Stimulated activated naive CD8-positive, alpha-beta T cell treated with anti-CD3 and anti-CD28 coated beads, Interleukin-15, amount 100 ng/mL, for 72 hours (primary cell): ENCODE measurements at regions not wholly inside any gene's neighbourhood (a gene's known extent, or its start where the extent isn't known, plus 50 kb on each side); places are given as distances from the start of the nearest gene placed in this dataset.
A peak's percentile ranks its signal among the peaks of the same experiment; 100 is the strongest.

Source experiments
- ATAC-seq: fragments of 150-1000 bp; cut with Tn5 transposase; 2 replicates; pipeline ENCODE4 v1.10.0; 2021; ENCODE audit warnings: mild to moderate bottlenecking, moderate library complexity
- DNase-seq, 2 donors: peaks; one replicate each; pipeline ENCODE4 v3.0.0; 2021 to 2022
- H3K27ac Mint-ChIP-seq, 2 donors: one replicate each; pipeline ENCODE4 v1.8.0; 2022; ENCODE audit warnings: mild to moderate bottlenecking in 2 of 2, mixed read lengths in 2 of 2, moderate library complexity in 2 of 2
- H3K27me3 Mint-ChIP-seq: one replicate; pipeline ENCODE4 v1.8.0; 2022; ENCODE audit warnings: mixed read lengths
- H3K4me1 Mint-ChIP-seq: one replicate; pipeline ENCODE4 v1.8.0; 2022; ENCODE audit warnings: mild to moderate bottlenecking, mixed read lengths
- H3K4me3 Mint-ChIP-seq, 2 donors: one replicate each; pipeline ENCODE4 v1.8.0; 2022; ENCODE audit warnings: mild to moderate bottlenecking in 2 of 2, mixed read lengths in 2 of 2, moderate library complexity in 1 of 2
- H3K9me3 Mint-ChIP-seq, 2 donors: one replicate each; pipeline ENCODE4 v1.8.0; 2022; ENCODE audit warnings: mixed read lengths in 2 of 2

- Mint-ChIP-seq H3K4me1 (no peaks in the 10 kb centered on the region), H3K4me3 (no peak overlapping the region), H3K9me3 (peaks cover 18 to 22% of the 10 kb centered on the region in 2 donors), H3K27me3 (no peaks in the 10 kb centered on the region), H3K27ac (no peak overlapping the region)
- no peak for ATAC-seq
- DNase-seq: no peak
Measured at GRCh38 chr18:56100090-56100722, 512.2 kb upstream of the TCF4 start.

- peaks cover 0 to 11% of the 10 kb centered on the region in 2 donors for H3K9me3 Mint-ChIP-seq
- H3K4me3 Mint-ChIP-seq: no peak overlapping the region
- no peak for DNase-seq
- no peaks in the 10 kb centered on the region for H3K27me3 Mint-ChIP-seq
- ATAC-seq: no peak
- no peak overlapping the region for H3K27ac Mint-ChIP-seq
- no peaks in the 10 kb centered on the region for H3K4me1 Mint-ChIP-seq
Measured at GRCh38 chr18:56097621-56098020, 509.6 kb upstream of the TCF4 start.

- Mint-ChIP-seq H3K4me1 (no peaks in the 10 kb centered on the region), H3K9me3 (peaks cover 0 to 11% of the 10 kb centered on the region in 2 donors)
- ATAC-seq: no peak
Measured at GRCh38 chr18:56096861-56097260, 508.9 kb upstream of the TCF4 start.

DNA sequence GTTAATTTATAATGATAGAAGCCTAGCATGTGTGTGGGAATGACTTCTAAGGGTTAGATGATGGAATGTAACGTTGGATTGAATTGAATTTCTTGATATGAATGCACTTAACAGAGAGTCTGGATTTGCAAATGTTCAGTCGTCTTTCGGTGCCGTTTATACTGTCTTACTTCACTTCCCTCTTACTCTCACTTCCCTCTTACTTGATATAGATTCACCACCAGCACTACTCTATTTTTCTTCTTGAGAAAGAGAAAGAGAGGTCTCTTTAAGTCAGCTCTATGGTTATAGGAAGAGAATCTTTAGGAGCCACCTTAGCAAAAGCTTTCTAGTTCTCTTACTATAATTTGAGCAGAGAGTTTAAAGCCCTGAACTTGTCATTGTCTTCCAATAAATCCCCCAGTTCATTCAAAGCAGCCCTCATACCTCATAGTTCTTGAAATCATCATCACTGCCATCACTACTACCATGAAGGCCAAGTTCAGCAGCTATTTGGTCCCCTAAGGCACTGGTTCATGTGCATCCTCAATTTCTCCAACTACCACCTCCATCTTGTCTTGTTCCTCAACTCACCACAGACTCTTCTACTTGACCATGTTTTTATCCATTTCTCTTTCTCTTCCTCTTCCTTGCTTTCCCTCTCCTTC lies 501.7 kb upstream of the TCF4 start:
- peaks cover 7 to 13% of the 10 kb centered on the region in 2 donors for H3K9me3 Mint-ChIP-seq
- no peaks in the 10 kb centered on the region for H3K4me1 Mint-ChIP-seq
- no peak overlapping the region for H3K4me3 Mint-ChIP-seq
- H3K27ac Mint-ChIP-seq: no peak overlapping the region
- H3K27me3 Mint-ChIP-seq: no peaks in the 10 kb centered on the region
- no peak for DNase-seq
- no peak for ATAC-seq

More at GRCh38 chr18:56096861-56097260, 508.9 kb upstream of the TCF4 start:
- no peak overlapping the region for H3K27ac Mint-ChIP-seq
- no peak for DNase-seq
- H3K27me3 Mint-ChIP-seq: no peaks in the 10 kb centered on the region
- no peak overlapping the region for H3K4me3 Mint-ChIP-seq

- H3K4me3 Mint-ChIP-seq: no peak overlapping the region
- no peaks in the 10 kb centered on the region for H3K27me3 Mint-ChIP-seq
- ATAC-seq: no peak
Measured at GRCh38 chr18:56086786-56087185, 498.8 kb upstream of the TCF4 start.

GRCh38 chr18:56086176-56086575 lies 498.2 kb upstream of the TCF4 start:
- ATAC-seq: no peak
- Mint-ChIP-seq H3K4me3 (no peak overlapping the region), H3K4me1 (no peaks in the 10 kb centered on the region), H3K27me3 (no peaks in the 10 kb centered on the region), H3K27ac (no peak overlapping the region), H3K9me3 (peaks cover 4 to 7% of the 10 kb centered on the region in 2 donors)
- no peak for DNase-seq

More at GRCh38 chr18:56086786-56087185, 498.8 kb upstream of the TCF4 start:
- no peaks in the 10 kb centered on the region for H3K4me1 Mint-ChIP-seq
- no peak for DNase-seq
- H3K27ac Mint-ChIP-seq: no peak overlapping the region
- H3K9me3 Mint-ChIP-seq: peaks cover 4 to 7% of the 10 kb centered on the region in 2 donors

GRCh38 chr18:56085551-56085950 lies 497.6 kb upstream of the TCF4 start:
- Mint-ChIP-seq H3K9me3 (peaks cover 4 to 7% of the 10 kb centered on the region in 2 donors), H3K27ac (no peak overlapping the region), H3K4me3 (no peak overlapping the region), H3K27me3 (peaks cover 6% of the 10 kb centered on the region), H3K4me1 (no peaks in the 10 kb centered on the region)
- ATAC-seq: no peak
- no peak for DNase-seq

DNA sequence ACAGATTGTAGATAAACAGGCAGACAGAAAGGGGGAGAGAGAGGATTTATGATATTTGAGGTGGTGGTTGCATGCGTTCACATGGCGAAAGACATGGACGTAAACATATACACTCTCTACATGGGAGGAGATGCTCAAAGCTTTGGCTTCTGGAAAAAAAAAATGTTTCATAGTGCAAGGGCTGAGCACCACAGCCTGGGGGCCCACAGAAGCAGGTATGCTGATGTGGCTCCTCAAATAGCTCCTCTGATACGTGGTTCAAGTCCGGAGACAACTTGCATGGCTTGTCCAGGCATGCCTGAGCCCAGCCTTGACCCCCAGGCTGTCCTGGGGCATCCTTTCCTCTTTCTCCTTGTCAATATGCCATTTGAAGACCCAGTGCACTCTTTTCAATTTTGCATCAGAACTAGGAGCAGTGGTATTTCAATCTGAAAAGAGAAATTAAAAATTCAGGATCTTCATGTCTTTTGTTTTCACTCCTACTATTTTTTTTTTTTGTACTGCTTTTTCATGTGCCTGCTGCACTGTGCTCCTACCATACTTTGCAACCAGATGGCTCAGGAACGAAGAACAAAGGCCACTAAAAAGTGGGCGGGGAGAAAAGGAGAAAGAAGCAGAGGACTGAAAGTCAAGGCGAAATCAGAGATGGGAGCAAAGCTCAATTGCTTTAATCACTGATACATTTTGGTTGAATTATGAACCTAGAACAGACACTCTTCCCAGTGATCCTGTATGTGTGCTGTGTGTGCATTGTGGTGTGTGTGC lies 495.7 kb upstream of the TCF4 start:
- no peak overlapping the region for H3K27ac Mint-ChIP-seq
- no peak for DNase-seq
- H3K4me1 Mint-ChIP-seq: no peaks in the 10 kb centered on the region
- H3K9me3 Mint-ChIP-seq: peaks cover 0 to 4% of the 10 kb centered on the region in 2 donors
- H3K4me3 Mint-ChIP-seq: no peak overlapping the region
- ATAC-seq: no peak
- H3K27me3 Mint-ChIP-seq: peaks cover 6% of the 10 kb centered on the region

GRCh38 chr18:56083097-56083521 lies 495.1 kb upstream of the TCF4 start:
- ATAC-seq: no peak
- Mint-ChIP-seq H3K4me3 (no peak overlapping the region), H3K4me1 (no peaks in the 10 kb centered on the region), H3K27me3 (peaks cover 6% of the 10 kb centered on the region), H3K27ac (peak overlapping the region in 1 of 2 donors; percentile 10), H3K9me3 (peaks cover 0 to 4% of the 10 kb centered on the region in 2 donors)
- DNase-seq: no peak

DNA sequence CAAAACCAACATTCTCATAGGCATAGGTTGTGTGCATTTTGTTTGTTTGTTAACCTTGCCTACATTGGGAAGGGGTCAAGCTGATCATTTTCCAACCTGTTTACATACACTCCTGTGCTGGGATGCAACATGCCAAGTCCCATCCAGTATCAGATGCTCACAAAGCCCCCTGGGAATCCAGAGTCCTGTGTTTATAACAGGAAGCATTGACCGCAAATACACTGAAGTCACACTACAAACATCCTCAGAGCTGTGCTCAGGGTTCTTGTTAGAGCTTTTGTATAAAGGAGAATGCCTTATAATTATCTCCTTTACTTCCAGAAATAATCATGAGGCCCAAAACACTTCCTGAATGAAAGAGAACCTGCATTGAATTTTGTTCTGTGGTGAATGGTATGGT lies 488.7 kb upstream of the TCF4 start:
- Mint-ChIP-seq H3K27me3 (peaks cover 6% of the 10 kb centered on the region), H3K4me1 (no peaks in the 10 kb centered on the region), H3K4me3 (no peak overlapping the region), H3K27ac (no peak overlapping the region), H3K9me3 (peaks cover 0 to 3% of the 10 kb centered on the region in 2 donors)
- no peak for ATAC-seq
- DNase-seq: no peak

DNA sequence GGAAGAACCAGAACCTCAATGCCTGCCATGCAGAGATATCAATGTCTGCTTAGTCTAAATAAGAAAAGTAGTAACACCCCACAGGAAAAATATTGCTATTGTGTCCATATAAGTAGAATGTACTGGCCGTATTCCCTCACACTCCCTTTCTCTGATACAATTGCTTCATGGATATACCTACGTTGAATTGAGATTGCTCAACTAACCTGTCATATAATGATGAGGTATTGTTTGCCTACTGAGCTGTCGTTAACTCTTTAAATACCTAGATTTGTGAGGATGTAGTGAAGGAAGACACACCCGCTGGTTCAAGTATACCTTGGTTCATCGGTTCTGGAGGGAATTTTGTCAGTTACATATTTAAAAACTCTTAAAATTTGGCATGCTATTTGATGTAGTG lies 480.7 kb upstream of the TCF4 start:
- Mint-ChIP-seq H3K9me3 (peaks cover 0 to 3% of the 10 kb centered on the region in 2 donors), H3K27ac (no peak overlapping the region), H3K27me3 (no peaks in the 10 kb centered on the region), H3K4me1 (no peaks in the 10 kb centered on the region), H3K4me3 (no peak overlapping the region)
- ATAC-seq (no peak), DNase-seq (no peak)

DNA sequence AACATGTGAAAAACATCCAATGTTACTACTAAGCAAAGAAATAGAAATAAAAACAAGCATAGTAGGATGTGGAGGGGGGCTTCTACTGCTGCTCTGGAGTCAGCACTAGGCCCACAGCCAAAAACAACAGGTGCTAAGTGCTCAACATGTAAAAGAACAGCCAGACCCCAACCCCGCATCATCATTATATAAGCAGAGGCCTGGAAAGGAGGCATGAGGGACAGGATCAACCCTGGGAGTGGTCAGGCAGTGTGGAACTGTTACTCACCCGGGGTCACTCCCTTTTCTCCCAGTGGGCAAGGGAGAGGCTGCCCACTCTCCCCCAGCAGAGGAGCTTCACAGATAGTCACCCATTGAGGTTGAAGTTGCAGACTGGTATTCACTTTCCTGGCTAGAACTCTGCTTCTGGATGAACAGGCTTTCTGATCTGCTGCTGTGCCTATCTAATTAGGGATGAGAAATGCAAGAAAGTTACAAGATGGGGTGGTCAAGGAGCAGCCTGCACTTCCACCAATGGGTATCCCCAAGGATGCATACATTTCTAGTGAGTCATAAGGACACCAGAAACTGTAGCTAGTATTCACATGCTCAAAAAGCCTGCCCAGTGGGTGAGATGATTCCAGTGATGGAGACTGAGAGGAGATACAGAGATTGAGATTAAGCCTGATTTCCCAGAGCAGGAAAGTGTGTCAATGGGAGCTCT lies 480.1 kb upstream of the TCF4 start:
- Mint-ChIP-seq H3K27me3 (no peaks in the 10 kb centered on the region), H3K4me3 (no peak overlapping the region), H3K27ac (no peak overlapping the region), H3K9me3 (peaks cover 0 to 3% of the 10 kb centered on the region in 2 donors), H3K4me1 (no peaks in the 10 kb centered on the region)
- no peak for DNase-seq
- ATAC-seq: no peak

DNA sequence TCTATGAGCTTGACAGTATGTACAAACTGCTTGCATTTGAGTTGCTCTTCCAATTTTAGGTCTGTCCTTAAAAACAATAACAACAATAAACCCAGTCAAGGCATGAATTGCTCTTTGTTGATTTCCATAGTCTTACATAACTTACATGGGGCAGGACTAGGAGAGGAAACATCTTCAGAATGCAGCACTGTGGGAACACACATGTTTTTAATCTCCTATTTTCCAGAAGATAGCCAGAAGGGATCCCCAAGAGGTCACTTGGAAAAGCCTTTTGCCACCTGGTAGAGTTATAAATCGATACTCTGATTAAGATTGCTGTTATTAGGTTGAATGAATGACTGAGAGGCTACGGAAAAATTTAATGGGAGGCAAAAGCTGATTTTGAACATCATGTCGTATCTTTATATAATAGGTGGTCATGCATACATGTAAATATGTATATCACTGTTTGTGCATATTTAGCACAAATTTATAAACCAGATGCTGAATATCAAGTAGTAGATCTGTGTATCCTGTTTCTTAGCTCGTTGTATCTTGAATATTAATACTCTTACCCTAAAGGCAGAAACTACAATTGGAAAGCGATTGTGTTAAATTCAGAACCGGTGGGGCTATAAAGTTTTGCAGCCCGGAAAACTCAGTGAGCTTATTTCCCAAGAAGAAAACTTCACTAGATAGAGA lies 479.4 kb upstream of the TCF4 start:
- H3K27ac Mint-ChIP-seq: no peak overlapping the region
- no peak for DNase-seq
- ATAC-seq: no peak
- H3K4me1 Mint-ChIP-seq: no peaks in the 10 kb centered on the region
- H3K9me3 Mint-ChIP-seq: peaks cover 1 to 3% of the 10 kb centered on the region in 2 donors
- no peak overlapping the region for H3K4me3 Mint-ChIP-seq
- H3K27me3 Mint-ChIP-seq: no peaks in the 10 kb centered on the region

DNA sequence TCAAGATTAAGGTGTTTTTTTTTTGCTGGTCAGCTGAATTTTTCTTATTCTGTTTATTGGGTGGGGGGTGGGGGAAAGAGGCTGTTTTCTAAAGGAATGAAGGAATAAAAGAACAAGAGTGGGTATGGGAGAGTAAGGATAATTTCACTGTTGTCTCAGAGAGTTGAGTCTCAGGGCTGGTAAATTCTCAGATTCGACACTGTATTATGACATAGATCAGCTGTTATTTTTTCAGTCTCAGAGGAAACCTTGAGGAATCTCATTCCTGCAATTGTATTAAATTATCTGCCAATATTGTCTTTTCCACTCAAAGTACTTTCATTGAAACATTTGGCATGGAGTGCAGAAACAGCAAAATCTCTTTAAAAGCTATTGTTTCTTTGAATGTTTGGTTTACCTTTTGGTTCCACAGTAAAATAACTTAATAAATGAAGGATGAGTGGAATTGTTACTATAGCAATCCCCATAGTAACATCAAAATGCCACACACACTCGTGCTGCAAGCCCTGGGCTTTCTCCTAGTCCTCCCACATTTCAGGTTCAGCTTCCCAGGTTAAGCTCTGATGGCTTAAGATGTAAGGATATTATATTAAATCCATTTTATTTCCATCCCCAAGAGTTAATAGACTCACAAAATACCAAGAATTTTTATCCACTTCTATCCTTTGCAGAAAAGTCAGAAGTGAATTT lies 478.7 kb upstream of the TCF4 start:
- Mint-ChIP-seq H3K9me3 (peaks cover 0 to 8% of the 10 kb centered on the region in 2 donors), H3K4me1 (no peaks in the 10 kb centered on the region), H3K27me3 (no peaks in the 10 kb centered on the region), H3K27ac (no peak overlapping the region), H3K4me3 (no peak overlapping the region)
- ATAC-seq (no peak), DNase-seq (no peak)

DNA sequence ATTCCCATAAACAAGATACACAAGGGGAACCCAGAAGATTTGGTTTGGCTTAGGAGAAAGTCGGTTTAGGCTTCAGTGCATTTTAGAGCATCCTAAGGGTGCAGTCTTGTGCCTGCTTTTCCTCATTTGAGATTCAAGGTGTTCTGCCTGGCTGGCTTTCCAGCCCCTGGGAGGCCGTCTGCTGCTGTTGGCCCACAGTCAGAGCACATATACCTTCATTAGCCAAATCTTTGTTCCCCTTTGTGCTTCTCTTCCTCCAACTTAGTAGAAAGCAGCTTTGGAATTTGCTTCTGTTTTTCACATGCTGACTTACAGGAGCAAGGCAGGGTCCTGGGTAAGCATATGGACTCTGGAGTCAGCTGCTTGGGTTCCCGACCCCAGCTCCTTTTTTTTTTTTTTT lies 477.1 kb upstream of the TCF4 start:
- Mint-ChIP-seq H3K4me1 (no peaks in the 10 kb centered on the region), H3K9me3 (peaks cover 0 to 8% of the 10 kb centered on the region in 2 donors), H3K27ac (no peak overlapping the region), H3K4me3 (no peak overlapping the region), H3K27me3 (no peaks in the 10 kb centered on the region)
- ATAC-seq (no peak), DNase-seq (no peak)
